Hematopoietic multipotent progenitor cell treated with erythropoietin and hydrocortisone succinate and interleukin-3 and kit ligand, for 6 days (in vitro differentiated cells): ENCODE measurements at regions not wholly inside any gene's neighbourhood (a gene's known extent, or its start where the extent isn't known, plus 50 kb on each side); places are given as distances from the start of the nearest gene placed in this dataset.

Experiments
- DNase-seq: peaks from one replicate; pipeline ENCODE4 v3.0.0-alpha.2; 2015

DNA sequence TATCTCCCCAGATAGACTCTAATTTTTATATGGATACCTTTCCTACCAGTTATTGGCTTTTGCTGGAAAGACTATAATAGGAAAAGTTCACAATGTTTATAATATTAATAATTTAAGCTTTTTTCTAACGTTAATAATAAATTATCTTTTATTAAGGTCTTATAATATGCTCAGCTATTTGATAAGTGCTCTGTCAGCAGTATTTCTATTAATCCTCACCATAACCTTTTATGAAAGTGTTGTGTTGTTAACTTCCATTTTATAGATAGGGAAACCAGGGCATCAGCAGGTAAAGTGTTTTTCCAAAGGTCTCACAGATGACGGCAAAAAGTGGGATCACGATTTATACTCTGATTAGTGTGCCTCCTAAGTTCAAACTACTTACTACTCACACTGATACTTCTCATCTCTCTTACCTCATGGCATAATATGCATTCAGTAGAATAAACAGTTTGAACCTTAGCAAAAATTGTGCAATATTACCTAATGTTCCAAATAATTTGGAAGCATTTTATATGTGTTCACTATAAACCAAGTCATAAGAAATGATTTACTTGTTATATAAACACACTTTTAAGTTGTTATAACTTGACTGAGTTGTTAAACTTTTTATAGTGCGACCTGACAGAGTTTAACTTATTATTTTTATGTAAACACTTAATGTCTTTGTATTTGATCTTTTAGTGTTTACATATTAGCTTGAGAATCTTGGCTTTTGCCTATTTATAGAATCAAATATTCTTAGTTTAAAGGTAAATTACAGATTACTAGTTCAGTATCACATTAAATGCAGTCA, 274.9 kb upstream of the DCBLD2 start:
- no peak for DNase-seq

DNA sequence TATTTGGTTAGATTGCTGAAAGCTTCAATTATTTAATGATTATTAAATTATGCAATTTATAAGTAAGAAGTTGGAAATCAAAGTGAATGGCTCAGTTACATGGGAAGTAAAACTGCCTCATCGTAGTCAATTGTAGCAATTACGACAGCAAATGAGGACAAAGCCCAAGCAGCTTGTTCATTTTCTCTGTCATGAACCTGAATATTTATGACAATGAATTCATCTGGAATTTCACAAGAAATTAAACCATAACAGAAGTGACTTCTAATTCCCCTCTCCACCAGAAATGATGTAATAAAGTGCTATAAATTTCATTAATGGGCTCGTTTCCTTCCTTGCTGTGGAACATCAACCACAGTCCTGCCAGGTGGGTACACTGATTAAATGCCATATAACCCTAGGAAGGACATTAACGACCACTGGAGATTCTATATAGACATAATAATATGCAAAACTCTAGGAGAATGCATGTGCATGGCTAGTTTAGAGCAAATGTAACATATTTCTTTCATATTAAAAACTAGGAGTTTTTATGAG, 273.8 kb upstream of the DCBLD2 start:
- no peak for DNase-seq

DNA sequence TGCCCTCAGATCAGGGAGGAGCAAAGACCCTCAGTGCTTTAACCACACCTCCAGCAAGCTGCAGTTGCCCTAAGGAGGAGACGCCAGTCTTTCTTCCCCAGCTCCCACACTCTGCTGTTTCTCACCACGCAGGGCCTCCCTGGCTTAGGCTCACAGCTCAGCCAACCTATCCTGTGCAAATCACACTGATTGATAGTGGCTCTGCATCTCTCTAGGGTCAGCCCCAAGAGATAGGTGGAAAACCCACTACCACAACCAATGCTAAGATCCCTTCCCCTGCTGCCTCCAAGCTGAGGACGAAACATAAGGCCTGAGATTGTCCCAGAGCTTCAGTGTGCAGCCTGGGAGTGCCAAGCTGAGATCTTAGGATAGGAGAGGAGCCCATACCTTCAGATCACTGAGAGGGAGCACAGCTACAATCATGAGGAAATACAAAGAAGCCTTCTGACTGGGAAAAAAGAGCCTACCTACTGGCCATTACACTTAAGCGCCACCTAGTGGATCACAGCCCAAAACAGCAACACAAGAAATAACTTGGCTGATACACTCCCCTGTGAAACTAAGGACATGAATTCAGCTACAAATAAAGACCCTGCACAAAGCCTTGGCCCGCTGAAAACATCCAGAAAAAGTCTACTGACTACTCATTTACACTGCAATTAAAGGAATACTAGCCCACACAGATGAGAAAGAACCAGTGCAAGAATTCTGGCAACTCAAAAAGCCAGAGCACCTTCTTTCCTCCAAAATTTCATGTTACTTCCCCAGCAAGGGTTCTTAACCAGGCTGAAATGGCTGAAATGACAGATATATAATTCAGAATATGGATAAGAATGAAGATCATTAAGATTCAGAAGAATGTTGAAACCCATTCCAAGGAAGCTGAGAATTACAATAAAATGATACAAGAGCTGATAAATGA, 271.5 kb upstream of the DCBLD2 start:
- peak; percentile 76 for DNase-seq

DNA sequence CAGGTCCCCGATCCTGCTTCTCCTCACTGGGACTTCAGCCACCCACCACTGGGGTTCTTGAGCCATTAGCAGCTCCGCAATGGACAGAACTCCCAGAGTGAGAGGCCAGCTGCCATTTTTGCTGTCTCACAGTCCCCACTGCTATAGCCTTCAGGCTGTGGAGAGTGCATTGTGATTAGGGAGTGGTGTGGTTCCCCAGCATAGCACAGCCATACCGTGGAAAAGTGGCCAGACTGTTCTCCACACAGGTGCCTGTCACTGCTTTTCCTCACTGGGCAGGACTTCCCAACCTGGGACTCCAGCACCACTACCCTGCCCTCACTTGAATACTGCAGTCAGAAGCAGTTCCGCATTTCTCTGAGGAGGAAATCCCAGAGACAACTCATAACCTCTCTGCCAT, 270.3 kb upstream of the DCBLD2 start:
- DNase-seq: no peak

DNA sequence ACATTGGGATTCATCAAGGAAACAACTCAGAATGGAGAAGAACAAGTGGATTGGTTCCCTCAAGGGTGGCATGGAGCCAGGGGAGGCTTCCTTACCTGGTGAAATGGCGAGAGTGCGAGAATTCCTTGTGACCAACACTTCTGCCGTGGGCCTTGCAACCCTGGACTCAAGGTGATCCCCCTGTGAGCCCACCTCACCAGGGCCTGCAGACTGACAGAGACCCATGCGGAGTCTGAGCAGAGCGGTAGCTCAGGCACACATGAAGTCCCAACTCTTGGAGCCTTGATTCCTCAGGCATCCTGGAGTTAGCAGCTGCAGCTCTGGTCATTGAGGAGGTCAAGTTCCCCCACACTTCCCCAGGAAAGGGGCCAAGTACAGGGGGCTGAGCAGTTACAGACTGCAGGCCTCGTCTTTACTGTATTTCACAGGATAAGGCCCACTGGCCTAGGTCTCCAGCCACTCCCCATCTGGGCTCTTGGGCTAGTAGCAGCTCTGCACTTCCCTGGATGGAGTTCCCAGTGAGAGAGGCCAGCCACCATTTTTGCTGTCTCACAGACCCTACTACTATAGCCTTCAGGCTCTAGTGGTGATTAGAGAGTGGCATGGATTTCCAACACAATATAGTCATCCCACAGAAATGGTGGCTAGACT, 269.5 kb upstream of the DCBLD2 start:
- no peak for DNase-seq

DNA sequence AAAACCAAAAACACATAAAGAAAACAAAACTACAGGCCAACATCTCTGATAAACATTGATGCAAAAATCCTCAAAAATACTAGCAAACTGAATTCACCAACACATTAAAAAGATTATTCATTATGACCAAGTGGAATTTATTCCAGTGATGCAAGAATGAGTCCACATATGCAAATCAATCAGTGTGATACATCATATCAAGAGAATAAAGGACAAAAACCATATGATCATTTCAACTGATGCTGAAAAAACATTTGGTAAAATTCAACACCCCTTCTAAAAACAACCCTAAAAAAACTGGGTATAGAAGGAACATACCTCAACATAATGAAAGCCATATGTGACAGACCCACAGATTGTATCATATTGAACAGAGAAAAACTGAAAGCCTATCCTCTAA, 265.6 kb upstream of the DCBLD2 start:
- DNase-seq: no peak

DNA sequence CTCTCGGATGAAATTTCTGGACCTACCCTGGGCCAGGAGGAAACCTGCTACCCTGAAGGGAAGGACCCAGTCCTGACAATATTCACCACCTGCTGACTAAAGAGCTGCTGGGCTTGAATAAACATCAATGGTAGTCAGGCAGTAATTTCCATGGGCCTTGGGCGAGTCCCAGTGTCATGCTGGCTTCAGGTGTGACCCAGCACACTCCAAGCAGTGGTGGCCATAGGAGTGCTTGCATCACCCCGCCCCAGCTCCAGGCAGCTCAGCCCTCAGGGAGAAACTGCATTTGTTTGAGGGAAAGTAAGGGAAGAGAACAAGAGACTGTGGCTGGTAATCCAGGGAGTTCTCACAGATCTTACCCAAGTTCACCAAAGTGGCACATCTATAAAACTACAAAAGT, 261.8 kb upstream of the DCBLD2 start:
- no peak for DNase-seq

DNA sequence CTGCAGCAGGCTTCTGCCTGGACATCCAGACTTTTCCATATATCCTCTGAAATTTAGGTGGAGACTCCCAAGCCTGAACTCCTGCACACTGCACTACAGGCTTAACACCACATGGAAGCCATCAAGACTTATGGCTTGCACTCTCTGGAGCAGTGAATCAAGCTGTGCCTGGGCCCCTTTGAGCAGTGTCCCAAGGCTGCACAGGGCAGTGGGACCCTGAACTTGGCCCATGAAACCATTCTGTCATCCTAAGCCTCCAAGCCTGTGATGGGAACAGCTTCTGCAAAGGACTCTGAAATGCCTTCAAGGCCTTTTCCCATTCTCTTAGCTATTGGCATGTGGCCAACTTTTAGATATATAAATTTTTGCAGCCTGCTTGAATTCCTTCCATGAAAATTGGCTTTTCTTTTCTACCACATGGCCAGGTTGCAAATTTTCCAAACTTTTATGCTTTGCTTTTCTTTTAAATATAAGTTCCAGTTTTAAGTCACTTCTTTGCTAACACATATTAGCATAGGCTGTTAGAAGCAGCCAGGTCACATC, 257.8 kb upstream of the DCBLD2 start:
- no peak for DNase-seq

DNA sequence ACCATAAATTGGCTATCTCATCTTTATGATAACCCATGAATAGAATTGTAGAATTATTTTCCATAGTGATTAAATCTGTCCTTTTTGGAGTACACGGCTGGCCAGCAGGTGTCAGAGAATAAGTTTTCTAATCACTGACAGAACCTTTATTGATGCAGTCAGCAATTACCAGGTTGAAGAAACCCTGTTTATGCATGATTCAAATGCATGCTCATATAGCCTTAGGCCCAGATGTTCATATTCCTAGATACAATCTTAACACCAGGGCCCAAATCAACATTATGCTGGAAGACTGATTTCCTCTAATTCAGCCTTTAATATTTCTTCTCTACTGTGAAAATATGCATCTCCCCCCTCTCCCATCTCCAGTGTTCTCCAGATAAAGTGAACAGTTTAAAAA, 243.5 kb upstream of the DCBLD2 start:
- DNase-seq: no peak

DNA sequence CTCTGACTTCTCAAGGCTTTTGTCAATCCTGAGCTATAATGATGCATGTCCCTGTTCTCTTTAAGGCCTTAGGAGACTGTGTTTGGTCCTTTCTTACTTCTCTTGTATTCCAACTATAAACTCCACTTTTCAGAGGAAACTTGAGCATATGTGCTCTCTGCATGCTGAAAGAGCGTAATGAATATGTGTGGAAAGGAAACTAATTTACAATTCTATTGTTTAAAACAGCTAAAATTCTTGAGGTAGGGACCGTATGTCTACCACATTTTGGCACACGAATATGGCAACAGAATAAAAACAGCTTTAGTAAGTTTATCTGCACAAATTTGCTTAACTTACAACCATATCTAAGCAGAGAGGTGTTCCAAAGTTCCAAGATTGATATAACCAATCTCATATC, 242.0 kb upstream of the DCBLD2 start:
- no peak for DNase-seq

DNA sequence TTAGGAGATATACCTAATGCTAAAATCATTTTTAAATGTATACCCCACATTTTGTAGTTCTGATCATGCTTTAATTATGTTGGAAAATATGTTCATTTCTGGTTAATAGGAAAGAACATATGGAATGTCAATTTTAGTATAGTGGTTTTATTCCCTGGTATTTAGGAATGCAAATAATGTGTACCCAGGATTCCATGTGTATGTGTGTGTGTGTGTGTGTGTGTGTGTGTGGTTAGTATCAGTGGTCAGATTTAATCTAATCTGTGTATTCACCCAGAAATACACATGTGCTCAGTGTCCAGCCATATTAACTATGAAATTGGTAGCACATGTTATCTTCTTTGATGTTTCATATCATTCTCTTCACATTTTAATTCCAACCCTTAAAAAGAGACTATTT, 233.5 kb upstream of the DCBLD2 start:
- no peak for DNase-seq

DNA sequence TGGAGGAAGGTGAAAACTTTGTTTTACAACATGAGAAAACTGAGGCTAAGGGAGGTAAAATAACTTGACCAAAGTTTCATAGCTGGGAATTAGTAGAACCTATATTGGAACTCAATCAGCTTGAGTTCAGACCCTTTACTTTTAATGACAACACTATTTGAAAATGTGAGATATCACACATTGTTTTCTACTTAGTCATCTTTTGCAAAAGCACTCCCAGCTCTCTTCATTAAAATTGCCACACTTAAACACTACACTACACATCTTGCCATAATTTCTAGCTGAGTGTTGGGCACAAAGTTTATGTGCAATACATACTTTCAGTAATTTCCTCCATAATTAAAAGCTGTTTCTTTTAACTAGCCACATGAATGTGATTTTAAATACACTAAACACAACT, 230.4 kb upstream of the DCBLD2 start:
- DNase-seq: no peak

DNA sequence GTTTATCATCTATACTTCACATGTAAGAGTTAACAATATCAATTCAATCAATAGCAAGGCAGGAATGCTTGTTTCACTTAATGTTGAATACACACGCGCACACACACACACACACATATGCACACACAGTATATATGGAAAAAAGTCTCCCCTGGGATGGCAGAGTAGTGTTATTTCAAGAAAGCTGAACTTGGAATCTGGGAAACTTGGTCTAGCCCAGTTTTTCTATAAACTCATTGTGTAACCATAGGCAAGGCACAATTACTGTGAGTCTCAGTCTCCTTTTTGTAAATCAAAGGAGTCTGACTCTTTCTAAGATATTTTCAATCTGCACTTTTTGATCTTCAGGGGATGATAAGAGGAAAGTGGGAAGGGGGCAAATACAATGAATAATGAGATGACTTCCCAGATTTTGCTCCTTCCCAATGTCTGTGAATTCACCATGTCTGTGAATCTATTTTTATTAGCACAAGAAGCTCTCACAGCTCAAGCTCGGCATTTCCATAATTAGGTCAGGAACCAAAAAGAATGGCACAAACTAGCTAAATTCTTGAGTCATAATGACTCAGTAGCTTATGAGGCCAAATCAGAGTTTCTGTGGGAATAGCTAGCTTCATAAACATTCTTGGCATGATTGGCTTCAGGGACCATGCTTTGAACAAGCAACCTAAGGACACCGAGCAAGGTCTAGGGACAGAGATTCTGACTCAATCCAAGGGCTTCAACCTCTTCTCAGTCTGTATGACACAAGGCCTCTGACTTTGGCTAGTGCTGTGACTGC, 227.4 kb upstream of the DCBLD2 start:
- no peak for DNase-seq

DNA sequence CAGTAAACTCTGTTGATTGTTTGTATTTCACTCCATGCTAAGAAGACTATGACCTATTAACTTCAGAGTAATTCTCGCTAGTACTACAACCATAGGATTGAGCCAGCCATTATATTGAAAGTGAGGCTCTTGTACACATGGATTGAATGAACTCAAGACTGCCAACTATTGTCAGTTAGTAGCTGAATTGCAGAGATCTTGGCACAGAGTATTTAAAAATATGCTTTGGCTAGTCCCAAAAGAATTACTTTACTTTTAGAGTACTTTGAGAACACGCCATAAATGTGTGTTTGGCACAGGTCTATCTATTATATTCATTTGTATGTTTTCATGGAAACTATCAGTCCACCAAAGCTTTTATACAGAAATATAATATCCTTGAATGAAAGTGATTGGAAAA, 226.7 kb upstream of the DCBLD2 start:
- no peak for DNase-seq

DNA sequence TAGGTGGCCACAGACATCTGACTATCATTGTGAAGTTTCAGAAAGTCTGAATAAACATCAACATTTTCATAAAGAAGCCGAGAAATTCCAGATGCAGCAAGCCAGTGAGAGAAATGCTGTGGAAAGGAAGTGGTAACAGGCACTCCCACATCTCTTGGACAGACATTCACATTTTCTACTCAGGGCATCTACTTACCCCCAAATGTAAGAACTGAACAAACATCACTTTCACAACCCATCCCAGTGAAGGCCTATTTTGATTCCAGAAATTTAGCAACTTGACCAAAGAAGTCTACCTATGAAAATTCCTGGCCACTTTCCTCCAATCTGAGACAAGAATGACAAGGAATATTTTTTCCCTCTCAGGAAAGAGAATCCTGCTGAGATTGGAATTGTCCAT, 224.8 kb upstream of the DCBLD2 start:
- DNase-seq: no peak

DNA sequence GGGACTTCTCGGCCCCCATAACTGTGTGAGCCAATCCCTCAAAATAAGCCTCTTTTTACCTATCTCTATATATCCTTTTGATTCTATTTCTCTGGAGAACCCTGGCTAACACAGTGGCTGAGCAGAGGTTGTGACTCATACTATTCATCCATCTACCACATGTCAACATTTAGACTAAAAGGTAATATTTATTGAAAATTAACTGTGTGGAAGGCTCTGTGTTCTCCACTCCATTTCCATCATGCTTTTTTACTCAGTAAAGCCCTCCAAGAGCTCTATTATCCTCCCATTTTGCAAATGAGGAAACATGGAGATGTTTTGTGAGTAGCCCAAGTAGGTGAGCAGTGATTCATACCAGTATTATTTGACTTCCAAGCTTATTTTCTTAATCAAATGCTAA, 217.9 kb upstream of the DCBLD2 start:
- no peak for DNase-seq

DNA sequence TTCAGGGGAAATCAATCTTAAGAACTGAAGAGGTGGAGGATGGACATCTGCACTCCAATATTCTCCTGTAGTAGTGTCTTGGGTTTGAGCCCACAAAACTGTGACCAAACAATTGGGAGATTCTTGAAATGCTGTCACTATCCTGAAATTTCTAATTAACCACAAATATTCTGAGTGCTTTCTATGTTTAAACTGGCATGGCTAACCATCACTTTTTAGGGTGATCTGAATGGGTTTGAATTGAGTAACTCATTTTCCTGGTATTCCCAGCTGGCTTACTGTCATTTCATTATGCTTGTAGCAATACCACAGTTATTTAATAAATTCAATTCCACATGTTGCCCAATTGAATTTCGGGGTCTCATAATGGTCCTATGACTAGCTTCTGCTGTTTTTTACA, 216.9 kb upstream of the DCBLD2 start:
- no peak for DNase-seq

DNA sequence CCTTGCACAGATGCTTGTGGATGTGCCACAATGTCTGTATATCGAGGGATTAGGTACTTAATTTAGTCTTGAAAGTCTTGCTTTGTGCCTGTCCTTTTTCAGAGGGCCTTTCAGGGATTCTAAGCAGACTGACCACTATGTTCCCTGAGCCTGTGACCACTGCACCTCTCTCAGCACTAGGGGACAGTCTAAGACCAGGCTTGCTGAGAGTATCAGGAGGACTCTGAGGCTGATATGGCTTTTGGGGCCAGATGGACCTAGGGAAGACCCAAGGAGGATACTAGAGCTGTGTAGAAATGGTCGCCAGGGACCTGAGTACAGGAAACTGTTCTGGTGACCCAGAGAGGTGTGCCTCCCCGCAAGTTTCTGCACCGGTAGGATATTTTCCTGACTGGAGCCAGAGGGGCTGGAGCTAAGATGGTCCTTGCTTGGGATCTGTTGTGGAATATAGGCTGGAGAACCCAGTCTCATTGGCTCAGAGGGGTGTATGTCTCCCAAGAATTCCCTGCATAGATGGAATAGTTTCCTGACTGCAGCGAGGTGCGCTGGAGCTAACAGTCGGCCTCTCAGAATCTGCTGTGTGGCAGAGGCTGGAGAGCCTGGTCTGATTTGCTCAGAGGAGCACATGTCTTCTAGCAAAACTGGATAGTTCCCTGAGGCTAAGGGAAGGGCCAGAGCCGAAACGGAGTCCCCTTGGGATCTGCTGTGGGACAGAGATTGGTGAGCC, 213.2 kb upstream of the DCBLD2 start:
- no peak for DNase-seq

DNA sequence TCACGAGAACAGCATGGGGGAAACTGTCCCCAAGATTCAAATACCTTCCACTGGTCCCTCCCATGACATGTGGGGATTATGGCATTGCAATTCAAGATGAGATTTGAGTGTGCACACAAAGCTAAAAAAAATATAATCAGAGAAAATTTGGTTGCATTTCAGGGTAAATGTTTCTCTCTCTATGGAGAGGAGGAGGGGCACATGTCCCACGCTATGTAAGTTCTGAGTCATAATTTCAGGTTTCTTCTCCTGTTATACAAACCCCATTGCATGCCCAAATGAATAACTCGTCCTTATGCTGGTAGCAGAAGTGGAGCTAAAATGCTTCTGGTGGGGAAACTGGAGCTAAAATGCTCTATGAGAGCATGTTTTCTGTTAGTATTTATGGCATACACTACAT, 209.7 kb upstream of the DCBLD2 start:
- no peak for DNase-seq

DNA sequence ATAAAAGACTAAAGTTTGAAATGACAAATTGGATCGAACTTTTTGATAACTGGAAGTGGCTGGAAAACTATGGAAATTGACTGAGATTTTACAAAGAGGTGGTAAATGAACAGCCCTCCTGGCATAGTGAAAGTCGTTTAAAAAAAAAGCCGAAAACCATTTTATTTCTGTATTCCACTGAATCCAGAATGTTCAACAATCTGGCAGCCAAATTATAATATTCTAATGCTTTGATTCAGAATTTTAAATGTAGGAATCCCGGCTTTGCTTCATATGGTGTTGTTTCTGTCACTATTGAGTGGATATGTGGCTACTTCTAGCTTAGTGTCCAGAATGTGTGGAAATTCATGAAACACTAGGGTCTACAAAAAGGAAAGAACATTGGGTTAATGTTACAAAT, 208.9 kb upstream of the DCBLD2 start:
- no peak for DNase-seq

DNA sequence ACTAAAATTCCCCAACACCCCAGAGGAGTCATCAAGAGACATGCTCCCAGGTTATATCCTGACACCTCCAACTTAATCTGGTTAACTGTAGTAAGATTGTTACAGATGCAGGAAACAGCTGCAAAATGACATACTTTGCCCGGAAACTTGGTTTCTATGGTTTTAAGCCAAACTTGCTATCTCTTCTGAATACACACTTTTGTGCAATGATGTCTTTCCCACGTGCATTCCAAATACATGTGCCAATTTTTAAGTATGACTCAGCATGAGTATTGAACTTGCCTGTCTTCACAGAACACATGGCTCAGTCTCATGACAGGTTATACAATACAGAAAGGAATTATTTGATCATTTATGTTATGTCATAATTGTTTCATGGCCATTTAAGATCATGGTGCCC, 207.0 kb upstream of the DCBLD2 start:
- no peak for DNase-seq

DNA sequence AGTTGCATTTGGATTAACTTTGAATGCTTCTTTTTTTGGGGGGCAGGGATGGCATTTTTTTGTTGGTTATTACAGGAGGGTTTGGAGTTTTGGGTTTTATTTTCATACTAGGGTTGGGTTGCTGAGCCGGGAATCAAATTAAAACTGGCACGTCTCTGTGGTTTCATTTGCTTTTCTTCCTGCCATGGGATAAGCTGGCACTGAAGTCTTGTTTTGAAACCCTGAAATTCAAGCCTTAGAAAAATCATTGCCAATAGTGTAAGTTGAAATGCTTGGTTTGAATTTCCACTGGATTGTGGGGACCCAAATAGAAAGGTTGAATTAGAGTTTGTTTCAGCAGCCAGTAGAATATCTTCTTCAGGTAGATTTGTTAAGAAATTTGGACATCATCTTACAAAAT, 193.1 kb upstream of the DCBLD2 start:
- no peak for DNase-seq
